ENCODE measurements at regions not wholly inside any gene's neighbourhood (a gene's known extent, or its start where the extent isn't known, plus 50 kb on each side); places are given as distances from the start of the nearest gene placed in this dataset.

DNA sequence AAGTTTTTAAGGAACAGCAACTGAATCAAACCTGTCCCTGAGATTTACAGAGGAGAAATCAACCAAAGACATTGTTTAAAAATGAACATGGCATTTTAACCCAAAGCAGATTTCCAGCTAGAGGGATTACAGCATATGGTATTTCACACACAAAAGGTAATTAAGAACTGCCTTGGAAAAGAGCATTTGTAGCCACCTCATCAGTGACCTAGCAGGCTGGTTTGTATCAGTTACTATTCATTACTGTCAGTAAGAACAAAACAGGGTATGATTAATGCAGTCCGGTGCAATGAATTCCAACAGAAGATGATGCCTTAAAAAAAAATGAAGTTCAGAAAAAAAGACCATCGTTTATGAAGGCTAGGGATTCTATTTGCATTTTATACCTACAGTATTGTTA is 219.9 kb downstream of the CHD9NB start:
- TF ChIP-seq EZH2 (optimal IDR thresholded peaks at IDR 0.05; ENCODE audit: low read depth, low read length): no peak
- TF ChIP-seq, protein P1, sequence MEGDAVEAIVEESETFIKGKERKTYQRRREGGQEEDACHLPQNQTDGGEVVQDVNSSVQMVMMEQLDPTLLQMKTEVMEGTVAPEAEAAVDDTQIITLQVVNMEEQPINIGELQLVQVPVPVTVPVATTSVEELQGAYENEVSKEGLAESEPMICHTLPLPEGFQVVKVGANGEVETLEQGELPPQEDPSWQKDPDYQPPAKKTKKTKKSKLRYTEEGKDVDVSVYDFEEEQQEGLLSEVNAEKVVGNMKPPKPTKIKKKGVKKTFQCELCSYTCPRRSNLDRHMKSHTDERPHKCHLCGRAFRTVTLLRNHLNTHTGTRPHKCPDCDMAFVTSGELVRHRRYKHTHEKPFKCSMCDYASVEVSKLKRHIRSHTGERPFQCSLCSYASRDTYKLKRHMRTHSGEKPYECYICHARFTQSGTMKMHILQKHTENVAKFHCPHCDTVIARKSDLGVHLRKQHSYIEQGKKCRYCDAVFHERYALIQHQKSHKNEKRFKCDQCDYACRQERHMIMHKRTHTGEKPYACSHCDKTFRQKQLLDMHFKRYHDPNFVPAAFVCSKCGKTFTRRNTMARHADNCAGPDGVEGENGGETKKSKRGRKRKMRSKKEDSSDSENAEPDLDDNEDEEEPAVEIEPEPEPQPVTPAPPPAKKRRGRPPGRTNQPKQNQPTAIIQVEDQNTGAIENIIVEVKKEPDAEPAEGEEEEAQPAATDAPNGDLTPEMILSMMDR (IDR thresholded peaks at IDR 0.05; ENCODE audit: low read length): no peak
- no peak for TF ChIP-seq EZH2phosphoT487 (IDR thresholded peaks at IDR 0.05; ENCODE audit: low read length)
